ENCODE measurements at regions not wholly inside any gene's neighbourhood (a gene's known extent, or its start where the extent isn't known, plus 50 kb on each side); places are given as distances from the start of the nearest gene placed in this dataset.

GRCh38 chr5:105503950-105504349, 1941.4 kb upstream of the NUDT12 start:
- no peak for DNase-seq
- no peaks in the 10 kb centered on the region for H3K36me3 ChIP-seq
- WGBS, 2 donors = 77 to 80% methylated on average over 1 of the region's 1 CpG
- TF ChIP-seq POLR2A (IDR thresholded peaks at IDR 0.05) (no peak), POLR2AphosphoS5 (IDR thresholded peaks at IDR 0.05) (no peak), EP300 (IDR thresholded peaks at IDR 0.05) (no peak), CTCF (IDR thresholded peaks at IDR 0.05) (no peak)
- H3K27me3 ChIP-seq = no peaks in the 10 kb centered on the region
- H3K27ac ChIP-seq = no peak overlapping the region
- no peak for ATAC-seq (ENCODE audit: low FRiP score in 2 of 2)
- H3K4me3 ChIP-seq = no peak overlapping the region
- no peaks in the 10 kb centered on the region for H3K9me3 ChIP-seq
- H3K4me1 ChIP-seq = no peaks in the 10 kb centered on the region

- H3K9me3 ChIP-seq = no peaks in the 10 kb centered on the region
- ATAC-seq (ENCODE audit: low FRiP score in 2 of 2) (no peak), DNase-seq (no peak)
- 70 to 94% methylated on average over 1 of the region's 1 CpG for WGBS, 2 donors
- H3K36me3 ChIP-seq = no peaks in the 10 kb centered on the region
- H3K4me1 ChIP-seq = no peaks in the 10 kb centered on the region
- no peak overlapping the region for H3K4me3 ChIP-seq
- TF ChIP-seq POLR2A (IDR thresholded peaks at IDR 0.05) (no peak), POLR2AphosphoS5 (IDR thresholded peaks at IDR 0.05) (no peak), CTCF (IDR thresholded peaks at IDR 0.05) (no peak), EP300 (IDR thresholded peaks at IDR 0.05) (no peak)
- no peak overlapping the region for H3K27ac ChIP-seq
- H3K27me3 ChIP-seq = no peaks in the 10 kb centered on the region
These were observed 1938.7 kb upstream of the NUDT12 start for GRCh38 chr5:105501315-105501714.

GRCh38 chr5:105475401-105475800, 1912.8 kb upstream of the NUDT12 start:
- no peaks in the 10 kb centered on the region for H3K9me3 ChIP-seq
- no peak overlapping the region for H3K4me3 ChIP-seq
- TF ChIP-seq POLR2AphosphoS5 (IDR thresholded peaks at IDR 0.05) (no peak), EP300 (IDR thresholded peaks at IDR 0.05) (no peak), POLR2A (IDR thresholded peaks at IDR 0.05) (no peak)
- H3K36me3 ChIP-seq = no peaks in the 10 kb centered on the region
- DNase-seq (no peak), ATAC-seq (ENCODE audit: low FRiP score in 2 of 2) (no peak)
- H3K27ac ChIP-seq = no peak overlapping the region
- no peaks in the 10 kb centered on the region for H3K27me3 ChIP-seq
- H3K4me1 ChIP-seq = no peaks in the 10 kb centered on the region
- 61 to 67% methylated on average over 3 of the region's 3 CpGs for WGBS, 2 donors

GRCh38 chr5:105462377-105462776, 1899.8 kb upstream of the NUDT12 start:
- no peaks in the 10 kb centered on the region for H3K27me3 ChIP-seq
- no peaks in the 10 kb centered on the region for H3K4me1 ChIP-seq
- DNase-seq = no peak
- no peak for ATAC-seq (ENCODE audit: low FRiP score in 2 of 2)
- no peak overlapping the region for H3K27ac ChIP-seq
- WGBS, 2 donors = 85 to 86% methylated on average over 3 of the region's 3 CpGs
- peaks cover 0 to 17% (median 6%) of the 10 kb centered on the region in 4 donors for H3K9me3 ChIP-seq
- H3K4me3 ChIP-seq = no peak overlapping the region
- H3K36me3 ChIP-seq = no peaks in the 10 kb centered on the region
- no peak for TF ChIP-seq CTCF (IDR thresholded peaks at IDR 0.05)
- TF ChIP-seq POLR2A (IDR thresholded peaks at IDR 0.05) = no peak

GRCh38 chr5:105460721-105461120, 1898.1 kb upstream of the NUDT12 start:
- Histone ChIP-seq H3K27ac (no peak overlapping the region), H3K4me1 (no peaks in the 10 kb centered on the region), H3K9me3 (peaks cover 0 to 17% (median 6%) of the 10 kb centered on the region in 4 donors), H3K4me3 (no peak overlapping the region), H3K36me3 (no peaks in the 10 kb centered on the region), H3K27me3 (no peaks in the 10 kb centered on the region)
- 94 to 99% methylated on average over 4 of the region's 4 CpGs for WGBS, 2 donors
- TF ChIP-seq EP300 (IDR thresholded peaks at IDR 0.05) (no peak), POLR2AphosphoS5 (IDR thresholded peaks at IDR 0.05) (no peak), POLR2A (IDR thresholded peaks at IDR 0.05) (no peak), CTCF (IDR thresholded peaks at IDR 0.05) (no peak)
- DNase-seq = no peak
- ATAC-seq (ENCODE audit: low FRiP score in 2 of 2) = no peak
